ENCODE measurements at regions not wholly inside any gene's neighbourhood (a gene's known extent, or its start where the extent isn't known, plus 50 kb on each side); places are given as distances from the start of the nearest gene placed in this dataset.

- H3K79me1 ChIP-seq (ENCODE audit: low read length) = no peaks in the 10 kb centered on the region
- no peak overlapping the region for H4K91ac ChIP-seq (ENCODE audit: low read depth, low read length)
- H3K9ac ChIP-seq (ENCODE audit: low read length) = no peak overlapping the region
- H3K23ac ChIP-seq (ENCODE audit: low read length) = no peak overlapping the region
- H2BK12ac ChIP-seq (ENCODE audit: low read length) = no peak overlapping the region
- H3K4me2 ChIP-seq (ENCODE audit: low read length) = no peak overlapping the region
- no peak overlapping the region for H3K14ac ChIP-seq (ENCODE audit: low read length)
- no peak overlapping the region for H2BK120ac ChIP-seq (ENCODE audit: insufficient read depth, low read length, poor library complexity)
- H3K4ac ChIP-seq (ENCODE audit: low read depth, low read length) = no peak overlapping the region
- no peaks in the 10 kb centered on the region for H3K27me3 ChIP-seq (ENCODE audit: insufficient read depth, low read length)
- H3K79me2 ChIP-seq (ENCODE audit: control insufficient read depth, insufficient read depth, low read length, poor library complexity) = no peaks in the 10 kb centered on the region
- H3K4me1 ChIP-seq (ENCODE audit: control insufficient read depth in 1 of 2, insufficient read depth in 2 of 2, low read length in 2 of 2) = no peaks in the 10 kb centered on the region
- no peaks in the 10 kb centered on the region for H3K9me3 ChIP-seq (ENCODE audit: insufficient read depth, low read depth, low read length)
- no peak overlapping the region for H4K12ac ChIP-seq (ENCODE audit: low read depth, low read length)
- H2BK5ac ChIP-seq (ENCODE audit: low read depth, low read length, poor library complexity) = no peak overlapping the region
- H3K4me3 ChIP-seq (ENCODE audit: low read depth, low read length) = no peak overlapping the region
- no peaks in the 10 kb centered on the region for H3K36me3 ChIP-seq (ENCODE audit: control insufficient read depth in 1 of 2, insufficient read depth in 2 of 2, low read length in 2 of 2)
- no CpG with 5 or more reads among the region's 2 CpGs for WGBS (ENCODE audit: extremely low coverage, insufficient coverage, insufficient read length)
- DNase-seq = no peak
- H2AFZ ChIP-seq (ENCODE audit: insufficient read depth, low read length, poor library complexity) = no peak overlapping the region
- no peak overlapping the region for H4K8ac ChIP-seq (ENCODE audit: low read depth, low read length)
- no peak overlapping the region for H3K27ac ChIP-seq (ENCODE audit: low read depth, low read length)
- no peak overlapping the region for H3K18ac ChIP-seq (ENCODE audit: low read length)
- H2AK5ac ChIP-seq (ENCODE audit: low read length) = no peak overlapping the region
Measured at GRCh38 chr18:1412655-1413322, 508.1 kb downstream of the ADCYAP1 start.

- no peaks in the 10 kb centered on the region for H3K9me3 ChIP-seq (ENCODE audit: insufficient read depth, low read depth, low read length)
- H2AK5ac ChIP-seq (ENCODE audit: low read length) = no peak overlapping the region
- no peak overlapping the region for H3K4me3 ChIP-seq (ENCODE audit: low read depth, low read length)
- H4K8ac ChIP-seq (ENCODE audit: low read depth, low read length) = no peak overlapping the region
- no peak overlapping the region for H3K4me2 ChIP-seq (ENCODE audit: low read length)
- H2BK120ac ChIP-seq (ENCODE audit: insufficient read depth, low read length, poor library complexity) = no peak overlapping the region
- no peak for DNase-seq
- WGBS (ENCODE audit: extremely low coverage, insufficient coverage, insufficient read length) = no CpG with 5 or more reads among the region's 5 CpGs
- H2BK5ac ChIP-seq (ENCODE audit: low read depth, low read length, poor library complexity) = no peak overlapping the region
- no peak overlapping the region for H3K18ac ChIP-seq (ENCODE audit: low read length)
- no peaks in the 10 kb centered on the region for H3K27me3 ChIP-seq (ENCODE audit: insufficient read depth, low read length)
- H3K23ac ChIP-seq (ENCODE audit: low read length) = no peak overlapping the region
- no peak overlapping the region for H3K27ac ChIP-seq (ENCODE audit: low read depth, low read length)
- no peak overlapping the region for H3K4ac ChIP-seq (ENCODE audit: low read depth, low read length)
- no peak overlapping the region for H3K9ac ChIP-seq (ENCODE audit: low read length)
- H3K36me3 ChIP-seq (ENCODE audit: control insufficient read depth in 1 of 2, insufficient read depth in 2 of 2, low read length in 2 of 2) = no peaks in the 10 kb centered on the region
- no peak overlapping the region for H4K12ac ChIP-seq (ENCODE audit: low read depth, low read length)
- no peak overlapping the region for H2AFZ ChIP-seq (ENCODE audit: insufficient read depth, low read length, poor library complexity)
- no peaks in the 10 kb centered on the region for H3K4me1 ChIP-seq (ENCODE audit: control insufficient read depth in 1 of 2, insufficient read depth in 2 of 2, low read length in 2 of 2)
- H4K91ac ChIP-seq (ENCODE audit: low read depth, low read length) = no peak overlapping the region
- H3K14ac ChIP-seq (ENCODE audit: low read length) = no peak overlapping the region
- no peak overlapping the region for H2BK12ac ChIP-seq (ENCODE audit: low read length)
- no peaks in the 10 kb centered on the region for H3K79me1 ChIP-seq (ENCODE audit: low read length)
- H3K79me2 ChIP-seq (ENCODE audit: control insufficient read depth, insufficient read depth, low read length, poor library complexity) = no peaks in the 10 kb centered on the region
Measured at GRCh38 chr18:1413323-1413675, 508.6 kb downstream of the ADCYAP1 start.

DNA sequence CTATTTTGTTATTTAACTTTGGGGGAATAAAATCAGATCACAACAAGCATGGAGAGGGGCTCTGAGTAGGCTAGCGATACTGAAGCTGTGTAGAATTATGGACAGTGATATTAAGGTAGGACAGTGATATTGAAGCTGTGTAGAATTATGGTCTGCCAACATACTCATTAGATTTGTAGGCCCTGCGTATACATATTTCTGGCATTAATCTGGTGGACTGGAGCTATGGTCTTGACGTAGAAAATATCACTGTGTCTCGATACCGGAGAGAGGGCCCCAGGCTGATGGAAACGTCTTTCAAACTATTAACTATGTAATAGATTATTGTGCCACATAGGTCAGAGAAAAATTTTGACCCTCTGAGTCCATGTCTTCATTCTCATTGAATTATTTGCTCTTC is 511.4 kb downstream of the ADCYAP1 start:
- no peak overlapping the region for H3K14ac ChIP-seq (ENCODE audit: low read length)
- H3K79me2 ChIP-seq (ENCODE audit: control insufficient read depth, insufficient read depth, low read length, poor library complexity) = no peaks in the 10 kb centered on the region
- H3K36me3 ChIP-seq (ENCODE audit: control insufficient read depth in 1 of 2, insufficient read depth in 2 of 2, low read length in 2 of 2) = no peaks in the 10 kb centered on the region
- no peak overlapping the region for H3K18ac ChIP-seq (ENCODE audit: low read length)
- no peak overlapping the region for H2AFZ ChIP-seq (ENCODE audit: insufficient read depth, low read length, poor library complexity)
- no peak overlapping the region for H4K12ac ChIP-seq (ENCODE audit: low read depth, low read length)
- WGBS (ENCODE audit: extremely low coverage, insufficient coverage, insufficient read length) = no CpG with 5 or more reads among the region's 6 CpGs
- no peak overlapping the region for H3K4me2 ChIP-seq (ENCODE audit: low read length)
- no peak overlapping the region for H3K4me3 ChIP-seq (ENCODE audit: low read depth, low read length)
- no peak overlapping the region for H3K23ac ChIP-seq (ENCODE audit: low read length)
- no peak overlapping the region for H3K4ac ChIP-seq (ENCODE audit: low read depth, low read length)
- H3K79me1 ChIP-seq (ENCODE audit: low read length) = no peaks in the 10 kb centered on the region
- no peaks in the 10 kb centered on the region for H3K4me1 ChIP-seq (ENCODE audit: control insufficient read depth in 1 of 2, insufficient read depth in 2 of 2, low read length in 2 of 2)
- no peak overlapping the region for H2BK5ac ChIP-seq (ENCODE audit: low read depth, low read length, poor library complexity)
- no peak overlapping the region for H3K9ac ChIP-seq (ENCODE audit: low read length)
- no peak overlapping the region for H3K27ac ChIP-seq (ENCODE audit: low read depth, low read length)
- no peak overlapping the region for H2BK12ac ChIP-seq (ENCODE audit: low read length)
- no peak overlapping the region for H2BK120ac ChIP-seq (ENCODE audit: insufficient read depth, low read length, poor library complexity)
- no peak overlapping the region for H4K91ac ChIP-seq (ENCODE audit: low read depth, low read length)
- H4K8ac ChIP-seq (ENCODE audit: low read depth, low read length) = no peak overlapping the region
- no peaks in the 10 kb centered on the region for H3K9me3 ChIP-seq (ENCODE audit: insufficient read depth, low read depth, low read length)
- no peak for DNase-seq
- no peaks in the 10 kb centered on the region for H3K27me3 ChIP-seq (ENCODE audit: insufficient read depth, low read length)
- H2AK5ac ChIP-seq (ENCODE audit: low read length) = no peak overlapping the region

GRCh38 chr18:1421502-1421901 is 516.8 kb downstream of the ADCYAP1 start:
- no CpG with 5 or more reads among the region's 2 CpGs for WGBS (ENCODE audit: extremely low coverage, insufficient coverage, insufficient read length)
- no peaks in the 10 kb centered on the region for H3K4me1 ChIP-seq (ENCODE audit: control insufficient read depth in 1 of 2, insufficient read depth in 2 of 2, low read length in 2 of 2)

More at GRCh38 chr18:1421502-1421901, 516.8 kb downstream of the ADCYAP1 start:
- H3K14ac ChIP-seq (ENCODE audit: low read length) = no peak overlapping the region
- H2AK5ac ChIP-seq (ENCODE audit: low read length) = no peak overlapping the region
- H3K36me3 ChIP-seq (ENCODE audit: control insufficient read depth in 1 of 2, insufficient read depth in 2 of 2, low read length in 2 of 2) = no peaks in the 10 kb centered on the region
- no peak for DNase-seq
- H2AFZ ChIP-seq (ENCODE audit: insufficient read depth, low read length, poor library complexity) = no peak overlapping the region
- H2BK5ac ChIP-seq (ENCODE audit: low read depth, low read length, poor library complexity) = no peak overlapping the region
- no peak overlapping the region for H2BK120ac ChIP-seq (ENCODE audit: insufficient read depth, low read length, poor library complexity)
- no peak overlapping the region for H3K18ac ChIP-seq (ENCODE audit: low read length)
- H4K91ac ChIP-seq (ENCODE audit: low read depth, low read length) = no peak overlapping the region
- no peaks in the 10 kb centered on the region for H3K79me1 ChIP-seq (ENCODE audit: low read length)
- H3K9ac ChIP-seq (ENCODE audit: low read length) = no peak overlapping the region
- no peak overlapping the region for H4K12ac ChIP-seq (ENCODE audit: low read depth, low read length)
- no peaks in the 10 kb centered on the region for H3K9me3 ChIP-seq (ENCODE audit: insufficient read depth, low read depth, low read length)
- no peaks in the 10 kb centered on the region for H3K79me2 ChIP-seq (ENCODE audit: control insufficient read depth, insufficient read depth, low read length, poor library complexity)
- H3K4me3 ChIP-seq (ENCODE audit: low read depth, low read length) = no peak overlapping the region
- H4K8ac ChIP-seq (ENCODE audit: low read depth, low read length) = no peak overlapping the region
- no peak overlapping the region for H3K4me2 ChIP-seq (ENCODE audit: low read length)
- H3K4ac ChIP-seq (ENCODE audit: low read depth, low read length) = no peak overlapping the region
- no peak overlapping the region for H3K27ac ChIP-seq (ENCODE audit: low read depth, low read length)
- no peak overlapping the region for H3K23ac ChIP-seq (ENCODE audit: low read length)
- no peaks in the 10 kb centered on the region for H3K27me3 ChIP-seq (ENCODE audit: insufficient read depth, low read length)
- no peak overlapping the region for H2BK12ac ChIP-seq (ENCODE audit: low read length)

All from trophoblast cell (in vitro differentiated cells and primary cell).